ENCODE measurements at regions not wholly inside any gene's neighbourhood (a gene's known extent, or its start where the extent isn't known, plus 50 kb on each side); places are given as distances from the start of the nearest gene placed in this dataset.
A peak's percentile ranks its signal among the peaks of the same experiment; 100 is the strongest.
"Not testable (repeated sequence)": the region's sequence is repeated elsewhere in the genome, so short reads cannot be mapped to it uniquely, and the experiment has no call there.

GRCh38 chr6:169856442-169857342, 105.3 kb downstream of the ERMARD start:
- Histone ChIP-seq H3K4me1 (ENCODE audit: control insufficient read depth in 5 of 5, insufficient read depth in 5 of 5, low read length in 5 of 5) (peaks cover 0 to 44% (median 12%) of the 10 kb centered on the region in 5 donors), H3K9me3 (ENCODE audit: control insufficient read depth in 5 of 5, low read length in 5 of 5) (peaks cover 0 to 12% (median 10%) of the 10 kb centered on the region in 5 donors)
- not testable (repeated sequence) for H3K9ac ChIP-seq (ENCODE audit: low read length in 5 of 5); H3K27ac ChIP-seq (ENCODE audit: low read depth, low read length); H3K27me3 ChIP-seq (ENCODE audit: control insufficient read depth in 5 of 5, insufficient read depth in 4 of 5, low read length in 5 of 5); H3K4me3 ChIP-seq (ENCODE audit: low read depth in 1 of 5, low read length in 5 of 5); H3K36me3 ChIP-seq (ENCODE audit: control insufficient read depth in 5 of 5, insufficient read depth in 5 of 5, low read length in 5 of 5)

- H3K9me3 ChIP-seq (ENCODE audit: control insufficient read depth in 5 of 5, low read length in 5 of 5) = peaks cover 0 to 12% (median 10%) of the 10 kb centered on the region in 5 donors
- no peak overlapping the region for H3K9ac ChIP-seq (ENCODE audit: low read length in 5 of 5)
- no peaks in the 10 kb centered on the region for H3K36me3 ChIP-seq (ENCODE audit: control insufficient read depth in 5 of 5, insufficient read depth in 5 of 5, low read length in 5 of 5)
- H3K27ac ChIP-seq (ENCODE audit: low read depth, low read length) = no peak overlapping the region
- peaks cover 0 to 2% (median 0%) of the 10 kb centered on the region in 5 donors for H3K27me3 ChIP-seq (ENCODE audit: control insufficient read depth in 5 of 5, insufficient read depth in 4 of 5, low read length in 5 of 5)
- H3K4me3 ChIP-seq (ENCODE audit: low read depth in 1 of 5, low read length in 5 of 5) = no peak overlapping the region
- peaks cover 0 to 39% (median 9%) of the 10 kb centered on the region in 5 donors for H3K4me1 ChIP-seq (ENCODE audit: control insufficient read depth in 5 of 5, insufficient read depth in 5 of 5, low read length in 5 of 5)
Measured at GRCh38 chr6:169854813-169855212, 103.4 kb downstream of the ERMARD start.

GRCh38 chr6:169854083-169854725, 102.8 kb downstream of the ERMARD start:
- Histone ChIP-seq H3K27me3 (ENCODE audit: control insufficient read depth in 5 of 5, insufficient read depth in 4 of 5, low read length in 5 of 5) (no peaks in the 10 kb centered on the region), H3K9me3 (ENCODE audit: control insufficient read depth in 5 of 5, low read length in 5 of 5) (peaks cover 0 to 12% (median 10%) of the 10 kb centered on the region in 5 donors), H3K4me3 (ENCODE audit: low read depth in 1 of 5, low read length in 5 of 5) (no peak overlapping the region), H3K4me1 (ENCODE audit: control insufficient read depth in 5 of 5, insufficient read depth in 5 of 5, low read length in 5 of 5) (peaks cover 0 to 33% (median 9%) of the 10 kb centered on the region in 5 donors), H3K36me3 (ENCODE audit: control insufficient read depth in 5 of 5, insufficient read depth in 5 of 5, low read length in 5 of 5) (no peaks in the 10 kb centered on the region), H3K9ac (ENCODE audit: low read length in 5 of 5) (no peak overlapping the region), H3K27ac (ENCODE audit: low read depth, low read length) (no peak overlapping the region)

GRCh38 chr6:169853196-169854082, 102.0 kb downstream of the ERMARD start:
- no peak overlapping the region for H3K9ac ChIP-seq (ENCODE audit: low read length in 5 of 5)
- peaks cover 0 to 11% (median 10%) of the 10 kb centered on the region in 5 donors for H3K9me3 ChIP-seq (ENCODE audit: control insufficient read depth in 5 of 5, low read length in 5 of 5)
- H3K27me3 ChIP-seq (ENCODE audit: control insufficient read depth in 5 of 5, insufficient read depth in 4 of 5, low read length in 5 of 5) = no peaks in the 10 kb centered on the region
- no peaks in the 10 kb centered on the region for H3K36me3 ChIP-seq (ENCODE audit: control insufficient read depth in 5 of 5, insufficient read depth in 5 of 5, low read length in 5 of 5)
- no peak overlapping the region for H3K4me3 ChIP-seq (ENCODE audit: low read depth in 1 of 5, low read length in 5 of 5)
- H3K4me1 ChIP-seq (ENCODE audit: control insufficient read depth in 5 of 5, insufficient read depth in 5 of 5, low read length in 5 of 5) = peaks cover 0 to 33% (median 11%) of the 10 kb centered on the region in 5 donors
- H3K27ac ChIP-seq (ENCODE audit: low read depth, low read length) = no peak overlapping the region

- Histone ChIP-seq H3K27ac (ENCODE audit: low read depth, low read length) (peak overlapping the region; percentile 75), H3K9ac (ENCODE audit: low read length in 5 of 5) (peak overlapping the region in 2 of 5 donors; percentile 2 to 48), H3K9me3 (ENCODE audit: control insufficient read depth in 5 of 5, low read length in 5 of 5) (peaks cover 0 to 3% (median 3%) of the 10 kb centered on the region in 5 donors), H3K4me1 (ENCODE audit: control insufficient read depth in 5 of 5, insufficient read depth in 5 of 5, low read length in 5 of 5) (peaks cover 0 to 33% (median 11%) of the 10 kb centered on the region in 5 donors), H3K27me3 (ENCODE audit: control insufficient read depth in 5 of 5, insufficient read depth in 4 of 5, low read length in 5 of 5) (no peaks in the 10 kb centered on the region), H3K36me3 (ENCODE audit: control insufficient read depth in 5 of 5, insufficient read depth in 5 of 5, low read length in 5 of 5) (no peaks in the 10 kb centered on the region), H3K4me3 (ENCODE audit: low read depth in 1 of 5, low read length in 5 of 5) (no peak overlapping the region)
Measured at GRCh38 chr6:169852504-169853195, 101.2 kb downstream of the ERMARD start.

GRCh38 chr6:169851641-169852503, 100.5 kb downstream of the ERMARD start:
- peaks cover 0 to 38% (median 11%) of the 10 kb centered on the region in 5 donors for H3K4me1 ChIP-seq (ENCODE audit: control insufficient read depth in 5 of 5, insufficient read depth in 5 of 5, low read length in 5 of 5)
- H3K9me3 ChIP-seq (ENCODE audit: control insufficient read depth in 5 of 5, low read length in 5 of 5) = no peaks in the 10 kb centered on the region
- peak overlapping the region; percentile 75 for H3K27ac ChIP-seq (ENCODE audit: low read depth, low read length)
- peak overlapping the region in 1 of 5 donors; percentile 6 for H3K4me3 ChIP-seq (ENCODE audit: low read depth in 1 of 5, low read length in 5 of 5)
- H3K27me3 ChIP-seq (ENCODE audit: control insufficient read depth in 5 of 5, insufficient read depth in 4 of 5, low read length in 5 of 5) = no peaks in the 10 kb centered on the region
- peak overlapping the region in 2 of 5 donors; percentile 2 to 48 for H3K9ac ChIP-seq (ENCODE audit: low read length in 5 of 5)
- no peaks in the 10 kb centered on the region for H3K36me3 ChIP-seq (ENCODE audit: control insufficient read depth in 5 of 5, insufficient read depth in 5 of 5, low read length in 5 of 5)

GRCh38 chr6:169850746-169851145, 99.3 kb downstream of the ERMARD start:
- Histone ChIP-seq H3K9ac (ENCODE audit: low read length in 5 of 5) (no peak overlapping the region), H3K27me3 (ENCODE audit: control insufficient read depth in 5 of 5, insufficient read depth in 4 of 5, low read length in 5 of 5) (peaks cover 0 to 6% (median 0%) of the 10 kb centered on the region in 5 donors), H3K36me3 (ENCODE audit: control insufficient read depth in 5 of 5, insufficient read depth in 5 of 5, low read length in 5 of 5) (no peaks in the 10 kb centered on the region), H3K27ac (ENCODE audit: low read depth, low read length) (peak overlapping the region; percentile 38), H3K9me3 (ENCODE audit: control insufficient read depth in 5 of 5, low read length in 5 of 5) (no peaks in the 10 kb centered on the region), H3K4me3 (ENCODE audit: low read depth in 1 of 5, low read length in 5 of 5) (no peak overlapping the region), H3K4me1 (ENCODE audit: control insufficient read depth in 5 of 5, insufficient read depth in 5 of 5, low read length in 5 of 5) (peaks cover 0 to 39% (median 11%) of the 10 kb centered on the region in 5 donors)

GRCh38 chr6:169850154-169850553, 98.7 kb downstream of the ERMARD start:
- no peak overlapping the region for H3K27ac ChIP-seq (ENCODE audit: low read depth, low read length)
- no peak overlapping the region for H3K4me3 ChIP-seq (ENCODE audit: low read depth in 1 of 5, low read length in 5 of 5)
- no peak overlapping the region for H3K9ac ChIP-seq (ENCODE audit: low read length in 5 of 5)
- no peaks in the 10 kb centered on the region for H3K9me3 ChIP-seq (ENCODE audit: control insufficient read depth in 5 of 5, low read length in 5 of 5)
- peaks cover 0 to 39% (median 11%) of the 10 kb centered on the region in 5 donors for H3K4me1 ChIP-seq (ENCODE audit: control insufficient read depth in 5 of 5, insufficient read depth in 5 of 5, low read length in 5 of 5)
- peaks cover 0 to 12% (median 1%) of the 10 kb centered on the region in 5 donors for H3K27me3 ChIP-seq (ENCODE audit: control insufficient read depth in 5 of 5, insufficient read depth in 4 of 5, low read length in 5 of 5)
- no peaks in the 10 kb centered on the region for H3K36me3 ChIP-seq (ENCODE audit: control insufficient read depth in 5 of 5, insufficient read depth in 5 of 5, low read length in 5 of 5)
